Prostate gland (tissue), 2 donors: ENCODE measurements at regions not wholly inside any gene's neighbourhood (a gene's known extent, or its start where the extent isn't known, plus 50 kb on each side); places are given as distances from the start of the nearest gene placed in this dataset.

ENCODE experiments used
- CTCF ChIP-seq, 4 experiments: fragments of 200-600 bp in 2 of 4; fragments of 450-650 bp in 2 of 4; sonication (generic) in 2 of 4; IDR thresholded peaks; 1 replicate in 3 of 4; 2 replicates in 1 of 4; pipeline ENCODE4 v1.5.1; 2016 to 2019; ENCODE audit warnings: antibody characterized with exemption in 4 of 4, mild to moderate bottlenecking in 2 of 4, moderate library complexity in 2 of 4
- POLR2A ChIP-seq: fragments of 450-650 bp; IDR thresholded peaks from one replicate; pipeline ENCODE4 v1.6.1; 2016; ENCODE audit warnings: antibody characterized with exemption, mild to moderate bottlenecking
- POLR2AphosphoS5 ChIP-seq: sonication (generic); formaldehyde crosslinking; IDR thresholded peaks from one replicate; pipeline ENCODE4 v1.6.1; 2017; ENCODE audit warnings: antibody characterized with exemption

DNA sequence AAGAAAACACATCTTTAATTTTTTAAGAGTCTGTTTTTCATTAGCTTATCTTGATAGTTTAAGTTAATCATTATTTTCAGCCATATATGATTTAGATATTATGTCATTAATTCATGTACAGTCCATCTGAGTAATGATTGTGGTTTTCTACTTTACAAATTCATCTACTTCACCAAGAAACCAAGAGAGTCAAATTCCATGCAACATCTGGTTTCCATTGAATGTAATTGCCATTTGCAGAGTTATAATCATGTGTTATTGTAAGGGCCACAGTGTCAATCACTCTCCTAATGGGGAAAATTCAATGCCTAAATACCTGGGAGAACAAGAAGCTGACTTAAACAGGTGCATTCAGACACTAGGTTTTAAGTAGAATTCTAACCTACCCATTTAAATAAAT, 217.2 kb upstream of the OSR1 start:
- TF ChIP-seq CTCF (IDR thresholded peaks at IDR 0.05) (no peak), POLR2A (no peak), POLR2AphosphoS5 (no peak)
